Calu3 (cell line): ENCODE measurements at regions not wholly inside any gene's neighbourhood (a gene's known extent, or its start where the extent isn't known, plus 50 kb on each side); places are given as distances from the start of the nearest gene placed in this dataset.

ENCODE experiments used
- BruUV-seq: library from RNA; stranded (reverse); fragments of 400-500 nt; replicated peaks from 2 replicates; lab custom pipeline; 2021; lab: Mats Ljungman, UMichigan
- CTCF ChIA-PET: fragments of 300-600 bp; sonication (Branson Sonifier 250); formaldehyde crosslinking; loops from one replicate; lab custom pipeline; 2022; ENCODE audit warnings: antibody characterized with exemption; lab: Charles Lee
- DNase-seq: peaks from one replicate; pipeline ENCODE4 v3.0.0; 2022
- H3K27ac Mint-ChIP-seq: one replicate; pipeline ENCODE4 v1.8.0; 2022; ENCODE audit warnings: mixed read lengths; ENCODE audit not compliant: unreplicated experiment
- H3K27me3 Mint-ChIP-seq: one replicate; pipeline ENCODE4 v1.8.0; 2022; ENCODE audit warnings: mixed read lengths; ENCODE audit not compliant: unreplicated experiment
- H3K36me3 Mint-ChIP-seq: one replicate; pipeline ENCODE4 v1.8.0; 2022; ENCODE audit warnings: mild to moderate bottlenecking, moderate library complexity, mixed read lengths; ENCODE audit not compliant: insufficient read depth, unreplicated experiment
- H3K4me1 Mint-ChIP-seq: one replicate; pipeline ENCODE4 v1.8.0; 2022; ENCODE audit warnings: mild to moderate bottlenecking, low read depth, mixed read lengths; ENCODE audit not compliant: unreplicated experiment
- H3K4me3 Mint-ChIP-seq: one replicate; pipeline ENCODE4 v1.8.0; 2022; ENCODE audit warnings: mild to moderate bottlenecking, low read depth, moderate library complexity, mixed read lengths; ENCODE audit not compliant: unreplicated experiment
- H3K9me3 Mint-ChIP-seq: one replicate; pipeline ENCODE4 v1.8.0; 2022; ENCODE audit warnings: low read depth, mixed read lengths; ENCODE audit not compliant: unreplicated experiment
- CTCF ChIP-seq: fragments of 200-600 bp; IDR thresholded peaks from one replicate; pipeline ENCODE4 v1.8.0; 2022; ENCODE audit warnings: antibody characterized with exemption; ENCODE audit not compliant: unreplicated experiment
- intact Hi-C: fragments of 100-400 bp; cut with micrococcal nuclease; formaldehyde crosslinking; loops from one replicate; pipeline ENCODE4 v1.10.0; 2022; ENCODE audit not compliant: unreplicated experiment

GRCh38 chr17:68134046-68134637, 98.6 kb downstream of the KPNA2 start:
- Mint-ChIP-seq H3K4me3 (no peak overlapping the region), H3K27me3 (no peaks in the 10 kb centered on the region), H3K4me1 (no peaks in the 10 kb centered on the region), H3K9me3 (no peaks in the 10 kb centered on the region), H3K36me3 (peaks cover 11% of the 10 kb centered on the region), H3K27ac (no peak overlapping the region)
- no peak for DNase-seq
- TF ChIP-seq CTCF: no peak
- intact Hi-C loops: no loop called here
- CTCF ChIA-PET: no interaction called here
- no TSS peak for BruUV-seq

- Mint-ChIP-seq H3K27ac (no peak overlapping the region), H3K36me3 (peaks cover 11% of the 10 kb centered on the region), H3K9me3 (no peaks in the 10 kb centered on the region), H3K4me1 (no peaks in the 10 kb centered on the region), H3K4me3 (no peak overlapping the region), H3K27me3 (no peaks in the 10 kb centered on the region)
- no peak for TF ChIP-seq CTCF
- CTCF ChIA-PET: interaction anchor here (0.6 kb wide), 1 partner anchor 28 kb away, joined by 7 read pairs; no protein-coding TSS in a partner anchor
- intact Hi-C loops: no loop called here
- no peak for DNase-seq
- no TSS peak for BruUV-seq
Observed at GRCh38 chr17:68134731-68135130, 99.2 kb downstream of the KPNA2 start.

GRCh38 chr17:68135141-68135887, 99.8 kb downstream of the KPNA2 start:
- Mint-ChIP-seq H3K27ac (no peak overlapping the region), H3K4me1 (no peaks in the 10 kb centered on the region), H3K9me3 (no peaks in the 10 kb centered on the region), H3K36me3 (peaks cover 10% of the 10 kb centered on the region), H3K27me3 (no peaks in the 10 kb centered on the region), H3K4me3 (no peak overlapping the region)
- intact Hi-C loops: no loop called here
- CTCF ChIA-PET: interaction anchor here (0.6 kb wide), 1 partner anchor 27 kb away, joined by 7 read pairs; no protein-coding TSS in a partner anchor
- DNase-seq: no peak
- BruUV-seq: no TSS peak
- no peak for TF ChIP-seq CTCF

- TF ChIP-seq CTCF: no peak
- no peak for DNase-seq
- H3K9me3 Mint-ChIP-seq: no peaks in the 10 kb centered on the region
- intact Hi-C loops: no loop called here
- no peaks in the 10 kb centered on the region for H3K27me3 Mint-ChIP-seq
- CTCF ChIA-PET: no interaction called here
- no peak overlapping the region for H3K4me3 Mint-ChIP-seq
- H3K27ac Mint-ChIP-seq: no peak overlapping the region
- no peaks in the 10 kb centered on the region for H3K4me1 Mint-ChIP-seq
- no peaks in the 10 kb centered on the region for H3K36me3 Mint-ChIP-seq
- no TSS peak for BruUV-seq
Observed at GRCh38 chr17:68141050-68141449, 105.5 kb downstream of the KPNA2 start.
